Gastrocnemius medialis (tissue), 4 donors: ENCODE measurements at regions not wholly inside any gene's neighbourhood (a gene's known extent, or its start where the extent isn't known, plus 50 kb on each side); places are given as distances from the start of the nearest gene placed in this dataset.

Experiments
- POLR2A ChIP-seq, 2 donors: fragments of 450-650 bp; IDR thresholded peaks; one replicate each; pipeline ENCODE4 v1.6.1; 2017; ENCODE audit warnings: antibody characterized with exemption in 2 of 2, mild to moderate bottlenecking in 2 of 2, moderate library complexity in 2 of 2
- TF ChIP-seq, protein P1 (sequence below), 5 experiments: fragments of 450-650 bp in 3 of 5; fragments of 200-600 bp in 2 of 5; sonication (generic) in 2 of 5; IDR thresholded peaks in 4 of 5; conservative IDR thresholded peaks in 1 of 5; 1 replicate in 4 of 5; 2 replicates in 1 of 5; pipeline ENCODE4 v1.5.1; 2016 to 2019; ENCODE audit warnings: antibody characterized with exemption in 5 of 5, mild to moderate bottlenecking in 3 of 5, moderate library complexity in 3 of 5

DNA sequence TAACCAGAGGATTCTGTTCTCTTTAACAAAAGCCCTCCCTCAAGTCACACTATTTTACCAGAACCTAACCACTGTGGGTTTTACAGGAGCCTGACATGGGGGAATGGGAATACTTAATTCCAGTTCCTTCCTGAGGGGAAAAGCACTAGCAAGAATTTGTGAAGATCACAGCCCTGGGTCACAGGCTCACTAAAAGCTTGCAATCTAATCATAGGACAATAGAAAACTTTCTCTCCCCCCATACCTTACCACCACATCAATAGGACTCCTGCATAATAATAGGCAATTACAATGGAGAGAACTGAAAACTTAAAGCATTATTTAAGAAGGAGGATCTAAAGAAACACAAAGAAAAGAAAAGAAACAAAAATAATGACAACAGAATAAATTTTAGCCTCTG is 225.8 kb upstream of the ZNF804A start:
- TF ChIP-seq, protein P1, sequence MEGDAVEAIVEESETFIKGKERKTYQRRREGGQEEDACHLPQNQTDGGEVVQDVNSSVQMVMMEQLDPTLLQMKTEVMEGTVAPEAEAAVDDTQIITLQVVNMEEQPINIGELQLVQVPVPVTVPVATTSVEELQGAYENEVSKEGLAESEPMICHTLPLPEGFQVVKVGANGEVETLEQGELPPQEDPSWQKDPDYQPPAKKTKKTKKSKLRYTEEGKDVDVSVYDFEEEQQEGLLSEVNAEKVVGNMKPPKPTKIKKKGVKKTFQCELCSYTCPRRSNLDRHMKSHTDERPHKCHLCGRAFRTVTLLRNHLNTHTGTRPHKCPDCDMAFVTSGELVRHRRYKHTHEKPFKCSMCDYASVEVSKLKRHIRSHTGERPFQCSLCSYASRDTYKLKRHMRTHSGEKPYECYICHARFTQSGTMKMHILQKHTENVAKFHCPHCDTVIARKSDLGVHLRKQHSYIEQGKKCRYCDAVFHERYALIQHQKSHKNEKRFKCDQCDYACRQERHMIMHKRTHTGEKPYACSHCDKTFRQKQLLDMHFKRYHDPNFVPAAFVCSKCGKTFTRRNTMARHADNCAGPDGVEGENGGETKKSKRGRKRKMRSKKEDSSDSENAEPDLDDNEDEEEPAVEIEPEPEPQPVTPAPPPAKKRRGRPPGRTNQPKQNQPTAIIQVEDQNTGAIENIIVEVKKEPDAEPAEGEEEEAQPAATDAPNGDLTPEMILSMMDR (IDR thresholded peaks at IDR 0.05 in 4 of 5, conservative IDR thresholded peaks at IDR 0.05 in 1 of 5), result no peak
- no peak for TF ChIP-seq POLR2A (IDR thresholded peaks at IDR 0.05)
